Superior temporal gyrus (tissue), 1 donor: ENCODE measurements at regions not wholly inside any gene's neighbourhood (a gene's known extent, or its start where the extent isn't known, plus 50 kb on each side); places are given as distances from the start of the nearest gene placed in this dataset.
A peak's percentile ranks its signal among the peaks of the same experiment; 100 is the strongest.
"Not testable (repeated sequence)": the region's sequence is repeated elsewhere in the genome, so short reads cannot be mapped to it uniquely, and the experiment has no call there.

Experiments
- DNase-seq: peaks from one replicate; pipeline ENCODE4 v3.0.0-alpha.2; 2016; ENCODE audit errors: extremely low spot score

- DNase-seq: not testable (repeated sequence)
Measured at GRCh38 chr4:149039786-149040185, 597.6 kb upstream of the NR3C2 start.

- peak; percentile 31 for DNase-seq
Measured at GRCh38 chr4:149031399-149031798, 589.2 kb upstream of the NR3C2 start.

DNA sequence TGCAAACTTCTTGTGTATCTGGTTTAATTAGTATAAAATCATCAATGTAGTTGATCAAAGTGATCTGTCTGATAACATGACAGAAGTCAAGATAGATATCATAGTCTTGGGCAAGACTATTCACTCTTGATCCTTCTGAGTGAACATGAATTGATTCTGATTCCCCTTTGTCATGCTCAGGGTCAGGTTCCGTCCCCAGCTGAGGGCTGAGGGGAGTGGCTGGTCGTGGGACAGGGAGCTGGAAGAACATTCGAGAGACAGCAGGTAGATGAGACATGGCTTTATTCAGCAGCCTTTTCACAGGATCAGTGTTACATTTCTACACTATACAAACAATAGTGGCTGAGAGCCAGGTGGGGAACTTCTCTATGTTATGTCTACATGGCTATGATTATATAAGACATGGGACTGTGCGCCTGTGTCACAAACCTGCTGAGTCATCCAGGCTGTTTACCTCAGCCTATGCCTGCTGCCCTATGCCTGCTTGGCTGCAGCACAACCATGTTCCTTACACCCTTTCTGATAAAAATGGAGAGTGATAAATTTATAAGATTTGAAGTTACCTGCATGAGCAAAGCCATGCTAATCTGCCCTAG lies 586.9 kb upstream of the NR3C2 start:
- DNase-seq: no peak

- DNase-seq: no peak
Measured at GRCh38 chr4:149026696-149027095, 584.5 kb upstream of the NR3C2 start.

GRCh38 chr4:149017002-149017734 lies 575.0 kb upstream of the NR3C2 start:
- DNase-seq: no peak

DNA sequence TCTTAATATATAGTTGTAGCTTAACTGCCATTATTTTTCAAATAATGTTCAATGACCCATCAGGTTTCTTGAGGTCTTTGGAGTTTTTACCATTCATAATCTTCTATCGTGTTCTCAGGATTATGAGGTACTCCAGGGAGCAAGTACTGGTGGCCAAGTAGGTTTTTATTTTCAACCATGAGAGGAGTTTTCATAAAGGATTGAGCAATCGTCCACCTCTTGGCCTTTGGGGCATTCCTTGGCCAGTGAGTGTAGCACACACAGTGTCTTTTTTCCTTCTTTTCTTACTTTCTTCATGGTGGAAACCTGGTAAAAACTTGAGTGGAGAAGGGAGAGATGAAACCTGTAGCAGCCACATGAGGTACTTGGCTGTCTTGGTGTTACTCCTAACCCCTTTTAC lies 567.0 kb upstream of the NR3C2 start:
- no peak for DNase-seq

DNA sequence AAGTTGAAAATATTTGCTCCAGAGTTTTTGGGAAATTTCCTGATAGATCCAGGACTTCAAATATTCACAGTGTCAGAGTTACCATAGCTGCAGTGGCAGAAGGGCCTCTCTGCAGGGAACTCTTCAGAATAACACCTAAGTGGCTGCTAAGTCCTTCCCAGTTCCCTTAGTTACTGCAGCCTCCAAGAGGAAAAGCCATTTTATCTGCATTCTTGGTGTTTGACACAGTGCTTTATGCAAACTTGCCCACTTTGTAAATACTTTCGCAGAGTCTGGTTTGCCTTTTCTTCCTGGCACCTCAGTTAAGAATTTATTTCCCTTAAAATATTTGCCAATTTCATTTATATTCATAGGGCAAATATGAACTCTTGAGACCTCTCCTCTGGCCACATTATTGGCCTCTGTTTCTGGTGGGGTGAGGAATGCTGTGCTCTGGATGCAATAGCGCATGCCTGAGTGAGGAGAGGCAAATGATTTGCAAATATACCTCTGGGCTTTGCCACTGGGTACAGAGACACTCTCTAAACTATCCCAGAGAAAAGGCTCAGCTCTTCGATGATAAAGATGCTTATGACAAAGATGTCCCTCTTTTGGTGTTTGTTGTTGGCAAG lies 566.3 kb upstream of the NR3C2 start:
- DNase-seq: no peak

DNA sequence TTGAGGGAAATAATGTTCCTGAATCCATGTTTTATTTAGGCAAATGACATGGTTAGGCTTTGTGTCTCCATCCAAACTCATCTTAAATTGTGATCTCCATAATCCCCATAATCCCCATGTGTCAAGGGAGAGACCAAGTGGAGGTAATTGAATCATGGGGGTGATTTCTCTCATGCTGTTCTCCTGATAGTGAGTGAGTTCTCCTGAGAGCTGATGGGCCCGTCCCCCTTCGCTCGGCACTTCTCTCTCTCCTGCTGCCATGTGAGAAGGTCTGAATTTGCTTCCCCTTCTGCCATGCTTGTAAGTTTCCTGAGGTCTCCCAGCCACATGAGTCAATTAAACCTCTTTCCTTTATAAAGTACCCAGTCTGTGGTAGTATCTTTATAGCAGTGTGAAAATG lies 563.0 kb upstream of the NR3C2 start:
- no peak for DNase-seq

GRCh38 chr4:148999924-149000323 lies 557.7 kb upstream of the NR3C2 start:
- no peak for DNase-seq

GRCh38 chr4:148998719-148999118 lies 556.5 kb upstream of the NR3C2 start:
- no peak for DNase-seq

DNA sequence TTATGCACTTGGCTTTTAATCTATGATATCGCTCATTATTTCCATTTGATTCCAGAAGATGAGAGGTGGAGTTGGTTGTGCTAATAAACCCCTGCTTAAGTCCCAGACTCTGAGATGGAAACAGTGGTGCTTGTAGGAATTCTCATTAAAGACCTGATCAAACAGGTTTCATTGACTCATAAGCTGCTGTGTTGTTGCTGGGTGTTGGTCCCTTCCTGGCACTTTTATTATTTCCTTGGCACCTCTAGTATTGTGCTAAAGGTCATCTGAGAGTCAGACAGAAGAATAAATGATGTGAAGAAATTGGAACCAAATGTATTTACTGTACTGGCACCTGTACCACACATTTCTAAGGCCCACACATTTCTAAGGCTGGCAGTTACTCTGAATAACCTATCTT lies 544.7 kb upstream of the NR3C2 start:
- DNase-seq: no peak

DNA sequence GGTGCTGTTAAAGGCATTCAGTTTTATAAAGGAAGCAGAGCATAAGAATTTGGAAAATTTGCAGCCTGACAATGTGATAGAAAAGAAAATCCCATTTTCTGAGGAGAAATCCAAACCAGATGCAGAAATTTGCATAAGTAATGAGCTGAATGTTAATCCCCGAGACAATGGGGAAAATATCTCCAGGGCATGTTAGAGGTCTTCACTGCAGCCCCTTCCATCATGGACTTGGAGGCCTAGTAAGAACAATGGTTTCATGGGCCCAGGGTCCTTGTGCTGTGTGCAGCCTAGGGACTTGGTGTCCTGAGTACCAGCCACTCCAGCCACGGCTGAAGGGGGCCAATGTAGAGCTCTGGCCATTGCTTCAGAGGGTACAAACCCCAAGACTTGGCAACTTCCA lies 542.7 kb upstream of the NR3C2 start:
- DNase-seq: no peak

GRCh38 chr4:148982200-148982599 lies 540.0 kb upstream of the NR3C2 start:
- no peak for DNase-seq

DNA sequence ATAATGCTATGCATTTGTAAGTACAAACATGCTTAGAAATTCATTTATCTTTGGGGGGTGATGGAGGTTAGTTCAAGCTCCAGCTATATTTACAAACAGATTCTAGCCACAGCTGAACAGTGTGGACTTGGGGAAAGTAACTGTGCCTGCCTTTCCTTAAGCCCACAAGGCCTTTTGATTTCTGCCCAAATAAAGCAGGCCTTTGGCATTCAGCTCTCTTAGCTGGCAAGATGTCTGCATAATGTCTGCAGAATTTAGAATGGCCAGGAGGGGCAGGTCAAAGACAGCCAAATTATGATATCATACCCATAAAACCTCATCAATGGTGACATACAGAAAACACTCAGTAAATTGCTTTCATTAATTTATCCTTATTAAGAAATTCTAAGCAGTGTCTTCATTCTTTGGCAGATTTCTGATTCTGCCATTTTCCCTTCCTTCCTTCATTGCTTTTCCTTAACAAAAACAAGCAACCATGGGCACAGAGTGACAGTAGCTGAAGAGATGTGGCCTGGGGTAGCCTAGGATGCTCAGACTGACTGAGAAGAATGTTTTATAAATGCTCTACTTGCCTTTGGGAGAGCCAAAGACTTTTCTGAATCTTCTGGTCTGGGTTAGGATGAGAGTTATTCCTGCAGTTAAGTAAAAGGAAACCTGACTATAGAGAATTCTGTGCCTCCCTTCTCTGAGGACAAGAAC lies 538.7 kb upstream of the NR3C2 start:
- peak; percentile 47 for DNase-seq

GRCh38 chr4:148978301-148978700 lies 536.1 kb upstream of the NR3C2 start:
- DNase-seq: no peak

DNA sequence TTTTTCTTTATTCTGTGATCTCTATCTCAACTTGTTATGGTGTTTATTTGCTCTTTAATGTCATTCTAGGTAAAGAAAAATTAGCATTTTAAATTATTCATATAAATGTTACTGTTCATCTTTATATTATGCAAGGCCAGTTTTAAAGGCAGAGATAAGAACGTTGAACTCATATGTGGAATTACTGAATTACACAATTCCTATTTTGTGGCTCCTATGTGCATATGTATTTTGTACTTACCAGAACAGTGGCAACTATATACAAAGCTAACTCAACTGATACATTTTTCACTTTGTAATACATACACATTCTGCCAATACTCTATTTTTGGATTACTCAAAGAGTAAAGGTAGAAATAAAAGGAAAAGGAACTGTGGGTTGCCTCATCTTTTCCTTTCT lies 533.2 kb upstream of the NR3C2 start:
- DNase-seq: no peak

GRCh38 chr4:148965080-148965479 lies 522.9 kb upstream of the NR3C2 start:
- no peak for DNase-seq

DNA sequence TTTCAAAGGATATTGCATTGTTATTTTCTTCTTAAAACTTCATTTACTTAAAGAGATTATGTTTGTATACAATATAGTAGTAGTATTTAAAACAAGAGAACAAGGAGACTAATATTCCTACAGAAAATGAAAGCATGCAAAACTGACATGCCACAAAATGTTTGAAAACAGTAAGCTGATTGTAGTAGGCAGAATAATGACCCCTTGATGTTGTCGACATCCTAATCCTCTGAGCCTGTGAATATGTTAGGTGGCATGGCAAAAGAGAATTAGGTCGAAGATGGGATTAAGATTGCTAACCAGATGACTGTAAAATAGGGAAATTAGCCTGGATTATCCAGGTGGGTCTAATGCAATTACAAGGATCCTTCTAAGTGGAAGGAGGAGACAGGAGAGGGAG lies 522.2 kb upstream of the NR3C2 start:
- no peak for DNase-seq

GRCh38 chr4:148962539-148963290 lies 520.5 kb upstream of the NR3C2 start:
- no peak for DNase-seq

DNA sequence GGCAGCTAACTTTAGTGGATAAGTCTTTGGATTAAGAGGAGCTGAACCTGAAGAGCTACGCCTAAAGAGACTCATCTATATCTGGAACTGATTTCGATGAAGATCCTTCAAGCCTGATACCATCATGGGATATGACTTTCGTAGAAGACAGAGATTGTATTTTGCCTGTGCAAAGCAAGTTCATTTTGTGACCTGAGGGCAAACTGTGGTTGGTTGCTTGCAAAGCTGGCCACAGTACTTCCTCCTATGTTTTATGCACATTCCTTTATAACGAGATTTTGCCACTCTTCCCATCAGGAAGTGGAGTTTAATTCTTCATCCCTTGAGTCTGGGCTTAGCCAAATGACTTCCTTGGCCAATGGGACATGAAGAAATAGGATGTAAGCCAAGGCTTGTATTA lies 519.3 kb upstream of the NR3C2 start:
- DNase-seq: no peak

DNA sequence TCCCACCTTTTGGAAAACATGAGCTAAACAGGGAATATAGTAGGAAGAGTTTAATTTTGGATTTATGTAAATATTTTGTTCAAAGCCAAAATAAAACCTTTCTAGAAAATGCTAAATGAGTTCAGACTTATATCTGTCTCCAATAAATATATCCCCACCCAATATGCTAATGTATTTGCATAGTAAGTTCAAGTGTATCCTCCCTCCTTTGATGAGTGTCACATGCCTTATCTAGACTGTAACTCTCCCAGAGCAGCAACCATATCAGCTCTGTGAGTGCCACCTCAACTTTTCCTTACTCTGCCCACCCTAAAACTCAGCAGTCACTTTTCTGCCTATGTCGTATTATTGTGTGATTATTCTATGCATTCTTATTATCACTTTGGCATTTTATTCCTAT lies 516.1 kb upstream of the NR3C2 start:
- DNase-seq: no peak
